Neural cell (in vitro differentiated cells): ENCODE measurements at regions not wholly inside any gene's neighbourhood (a gene's known extent, or its start where the extent isn't known, plus 50 kb on each side); places are given as distances from the start of the nearest gene placed in this dataset.

Experiments used
- H2AFZ ChIP-seq: fragments of 200-600, 300-800 bp; sonication (generic), shearing (Covaris generic); 2 replicates; pipeline ENCODE4 v1.6.0; 2014; ENCODE audit warnings: low read depth, mild to moderate bottlenecking, antibody characterized with exemption, low read length, moderate library complexity
- H3F3A ChIP-seq: fragments of 200-600 bp; shearing (Covaris generic); 2 replicates; pipeline ENCODE4 v1.6.1; 2016; ENCODE audit warnings: mild to moderate bottlenecking, moderate library complexity, mixed read lengths, antibody characterized with exemption, low read length; ENCODE audit not compliant: insufficient read depth, poor library complexity, severe bottlenecking
- H3K27ac ChIP-seq: fragments of 200-600, 300-800 bp; sonication (generic), shearing (Covaris generic); 2 replicates; pipeline ENCODE4 v1.5.1; 2014; ENCODE audit warnings: mild to moderate bottlenecking, low read length, moderate library complexity
- H3K27me3 ChIP-seq: fragments of 300-800, 200-600 bp; sonication (generic), shearing (Covaris generic); 2 replicates; pipeline ENCODE4 v1.6.0; 2014; ENCODE audit warnings: mild to moderate bottlenecking, low read depth, low read length, moderate library complexity; ENCODE audit not compliant: insufficient read depth
- H3K36me3 ChIP-seq: fragments of 300-800, 200-600 bp; sonication (generic), shearing (Covaris generic); 2 replicates; pipeline ENCODE4 v1.5.1; 2014; ENCODE audit warnings: mild to moderate bottlenecking, antibody characterized with exemption, low read length, moderate library complexity; ENCODE audit not compliant: insufficient read depth
- H3K4me2 ChIP-seq: fragments of 300-800, 200-600 bp; sonication (generic), shearing (Covaris generic); 2 replicates; pipeline ENCODE4 v1.6.0; 2014; ENCODE audit warnings: mild to moderate bottlenecking, low read length
- H3K4me3 ChIP-seq: fragments of 300-800, 200-600 bp; sonication (generic), shearing (Covaris generic); 2 replicates; pipeline ENCODE4 v1.5.1; 2014; ENCODE audit warnings: mild to moderate bottlenecking, low read length, moderate library complexity
- H3K79me2 ChIP-seq: fragments of 200-600 bp; shearing (Covaris generic); replicated peaks from 2 replicates; pipeline ENCODE4 v1.6.0; 2014; ENCODE audit warnings: mild to moderate bottlenecking, low read length, moderate library complexity; ENCODE audit not compliant: insufficient read depth
- H3K9ac ChIP-seq: fragments of 300-800, 200-600 bp; sonication (generic), shearing (Covaris generic); 2 replicates; pipeline ENCODE4 v1.6.1; 2016; ENCODE audit warnings: mild to moderate bottlenecking, low read length, mixed read lengths
- H3K9me2 ChIP-seq: fragments of 200-600 bp; shearing (Covaris generic); 2 replicates; pipeline ENCODE4 v1.6.1; 2016; ENCODE audit warnings: mild to moderate bottlenecking, low read length, mixed read lengths; ENCODE audit not compliant: insufficient read depth
- H3K9me3 ChIP-seq: fragments of 200-600, 300-800 bp; sonication (generic), shearing (Covaris generic); 2 replicates; pipeline ENCODE4 v1.6.1; 2016; ENCODE audit warnings: mild to moderate bottlenecking, mixed run types, low read length, moderate library complexity, mixed read lengths
- H4K20me1 ChIP-seq: fragments of 200-600 bp; shearing (Covaris generic); 2 replicates; pipeline ENCODE4 v1.6.1; 2016; ENCODE audit warnings: mild to moderate bottlenecking, mixed run types; ENCODE audit not compliant: insufficient read depth
- EP300 ChIP-seq: fragments of 450-650 bp; conservative IDR thresholded peaks from 2 replicates; pipeline ENCODE4 v1.6.1; 2014; ENCODE audit warnings: antibody characterized with exemption, mild to moderate bottlenecking, moderate library complexity; ENCODE audit not compliant: poor library complexity, severe bottlenecking
- EZH2 ChIP-seq: fragments of 200-600, 300-800 bp; shearing (Covaris generic), sonication (generic); IDR thresholded peaks from 2 replicates; pipeline ENCODE4 v1.6.1; 2014; ENCODE audit warnings: antibody characterized with exemption, low read length, borderline replicate concordance, mild to moderate bottlenecking; ENCODE audit not compliant: insufficient read depth, poor library complexity, severe bottlenecking
- MXI1 ChIP-seq: fragments of 450-650 bp; conservative IDR thresholded peaks from 2 replicates; pipeline ENCODE4 v1.6.1; 2014; ENCODE audit warnings: antibody characterized with exemption, mild to moderate bottlenecking; ENCODE audit not compliant: poor library complexity, severe bottlenecking
- POLR2AphosphoS5 ChIP-seq: IDR thresholded peaks from 2 replicates; pipeline ENCODE4 v1.6.1; 2012
- SMC3 ChIP-seq: fragments of 450-650 bp; conservative IDR thresholded peaks from 2 replicates; pipeline ENCODE4 v1.6.1; 2014; ENCODE audit warnings: antibody characterized with exemption, mild to moderate bottlenecking, moderate library complexity; ENCODE audit not compliant: poor library complexity
- TF ChIP-seq, protein P1 (sequence below): fragments of 450-650 bp; IDR thresholded peaks from 2 replicates; pipeline ENCODE4 v1.5.1; 2014; ENCODE audit warnings: antibody characterized with exemption, mild to moderate bottlenecking, moderate library complexity; ENCODE audit not compliant: poor library complexity, severe bottlenecking
- TF ChIP-seq, protein P2 (sequence below): IDR thresholded peaks from 2 replicates; pipeline ENCODE4 v1.6.1; 2012; ENCODE audit warnings: borderline replicate concordance

DNA sequence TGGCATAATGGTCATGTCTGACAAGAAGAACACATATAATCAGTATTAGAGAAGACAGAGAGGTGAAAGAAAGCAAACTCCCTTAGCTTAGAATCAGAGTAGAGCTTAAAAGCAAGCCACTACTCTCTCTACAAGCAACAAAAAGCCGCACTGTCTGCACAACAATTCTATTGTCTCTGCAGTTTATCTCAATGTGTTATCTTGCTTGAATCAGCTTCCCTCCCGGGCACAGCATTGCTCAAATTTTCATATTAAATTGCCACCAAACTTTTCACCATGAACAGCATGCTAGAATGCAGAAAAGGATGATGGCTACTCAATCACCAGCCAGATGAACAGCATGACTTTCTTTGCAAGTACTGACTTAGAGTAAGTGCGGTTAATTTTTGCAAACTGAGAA lies 356.0 kb upstream of the KYNU start:
- H2AFZ ChIP-seq = no peak overlapping the region
- H3K4me3 ChIP-seq = no peak overlapping the region
- H3K9ac ChIP-seq = no peak overlapping the region
- no peaks in the 10 kb centered on the region for H3K9me2 ChIP-seq
- no peak overlapping the region for H3K27ac ChIP-seq
- no peaks in the 10 kb centered on the region for H3K27me3 ChIP-seq
- no peaks in the 10 kb centered on the region for H3F3A ChIP-seq
- no peaks in the 10 kb centered on the region for H3K9me3 ChIP-seq
- H3K79me2 ChIP-seq = no peaks in the 10 kb centered on the region
- no peak overlapping the region for H3K4me2 ChIP-seq
- no peaks in the 10 kb centered on the region for H4K20me1 ChIP-seq
- no peak for TF ChIP-seq EZH2
- TF ChIP-seq EP300 = no peak
- TF ChIP-seq, protein P1, sequence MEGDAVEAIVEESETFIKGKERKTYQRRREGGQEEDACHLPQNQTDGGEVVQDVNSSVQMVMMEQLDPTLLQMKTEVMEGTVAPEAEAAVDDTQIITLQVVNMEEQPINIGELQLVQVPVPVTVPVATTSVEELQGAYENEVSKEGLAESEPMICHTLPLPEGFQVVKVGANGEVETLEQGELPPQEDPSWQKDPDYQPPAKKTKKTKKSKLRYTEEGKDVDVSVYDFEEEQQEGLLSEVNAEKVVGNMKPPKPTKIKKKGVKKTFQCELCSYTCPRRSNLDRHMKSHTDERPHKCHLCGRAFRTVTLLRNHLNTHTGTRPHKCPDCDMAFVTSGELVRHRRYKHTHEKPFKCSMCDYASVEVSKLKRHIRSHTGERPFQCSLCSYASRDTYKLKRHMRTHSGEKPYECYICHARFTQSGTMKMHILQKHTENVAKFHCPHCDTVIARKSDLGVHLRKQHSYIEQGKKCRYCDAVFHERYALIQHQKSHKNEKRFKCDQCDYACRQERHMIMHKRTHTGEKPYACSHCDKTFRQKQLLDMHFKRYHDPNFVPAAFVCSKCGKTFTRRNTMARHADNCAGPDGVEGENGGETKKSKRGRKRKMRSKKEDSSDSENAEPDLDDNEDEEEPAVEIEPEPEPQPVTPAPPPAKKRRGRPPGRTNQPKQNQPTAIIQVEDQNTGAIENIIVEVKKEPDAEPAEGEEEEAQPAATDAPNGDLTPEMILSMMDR = no peak
- TF ChIP-seq POLR2AphosphoS5 = no peak
- no peaks in the 10 kb centered on the region for H3K36me3 ChIP-seq

DNA sequence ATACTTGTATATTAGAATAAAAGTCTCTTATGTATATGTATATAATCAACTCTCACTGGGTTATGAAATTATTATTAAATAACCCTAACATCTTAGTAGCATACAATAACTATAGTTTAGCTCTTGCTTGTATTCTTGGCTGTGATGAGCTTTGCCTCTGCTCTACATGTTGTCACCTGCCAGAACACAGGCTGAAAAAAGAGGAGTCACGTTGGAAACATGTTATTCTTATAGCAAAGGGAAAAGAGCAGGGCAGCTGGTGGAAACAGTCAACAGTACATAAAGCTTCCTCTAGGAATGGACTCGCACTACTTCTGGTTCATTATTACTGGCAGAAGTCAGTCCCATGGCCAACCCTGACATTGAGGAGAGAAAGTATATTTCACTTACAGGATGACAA lies 362.0 kb upstream of the KYNU start:
- TF ChIP-seq, protein P1 = no peak
- TF ChIP-seq SMC3 = no peak
- TF ChIP-seq MXI1 = no peak
- TF ChIP-seq, protein P2, sequence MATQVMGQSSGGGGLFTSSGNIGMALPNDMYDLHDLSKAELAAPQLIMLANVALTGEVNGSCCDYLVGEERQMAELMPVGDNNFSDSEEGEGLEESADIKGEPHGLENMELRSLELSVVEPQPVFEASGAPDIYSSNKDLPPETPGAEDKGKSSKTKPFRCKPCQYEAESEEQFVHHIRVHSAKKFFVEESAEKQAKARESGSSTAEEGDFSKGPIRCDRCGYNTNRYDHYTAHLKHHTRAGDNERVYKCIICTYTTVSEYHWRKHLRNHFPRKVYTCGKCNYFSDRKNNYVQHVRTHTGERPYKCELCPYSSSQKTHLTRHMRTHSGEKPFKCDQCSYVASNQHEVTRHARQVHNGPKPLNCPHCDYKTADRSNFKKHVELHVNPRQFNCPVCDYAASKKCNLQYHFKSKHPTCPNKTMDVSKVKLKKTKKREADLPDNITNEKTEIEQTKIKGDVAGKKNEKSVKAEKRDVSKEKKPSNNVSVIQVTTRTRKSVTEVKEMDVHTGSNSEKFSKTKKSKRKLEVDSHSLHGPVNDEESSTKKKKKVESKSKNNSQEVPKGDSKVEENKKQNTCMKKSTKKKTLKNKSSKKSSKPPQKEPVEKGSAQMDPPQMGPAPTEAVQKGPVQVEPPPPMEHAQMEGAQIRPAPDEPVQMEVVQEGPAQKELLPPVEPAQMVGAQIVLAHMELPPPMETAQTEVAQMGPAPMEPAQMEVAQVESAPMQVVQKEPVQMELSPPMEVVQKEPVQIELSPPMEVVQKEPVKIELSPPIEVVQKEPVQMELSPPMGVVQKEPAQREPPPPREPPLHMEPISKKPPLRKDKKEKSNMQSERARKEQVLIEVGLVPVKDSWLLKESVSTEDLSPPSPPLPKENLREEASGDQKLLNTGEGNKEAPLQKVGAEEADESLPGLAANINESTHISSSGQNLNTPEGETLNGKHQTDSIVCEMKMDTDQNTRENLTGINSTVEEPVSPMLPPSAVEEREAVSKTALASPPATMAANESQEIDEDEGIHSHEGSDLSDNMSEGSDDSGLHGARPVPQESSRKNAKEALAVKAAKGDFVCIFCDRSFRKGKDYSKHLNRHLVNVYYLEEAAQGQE = no peak
- H3K36me3 ChIP-seq = no peaks in the 10 kb centered on the region

More for the DNA sequence above, 362.0 kb upstream of the KYNU start:
- H3K79me2 ChIP-seq = no peaks in the 10 kb centered on the region
- H3K4me2 ChIP-seq = no peak overlapping the region
- no peaks in the 10 kb centered on the region for H3K9me2 ChIP-seq
- H3K9me3 ChIP-seq = no peaks in the 10 kb centered on the region
- H3K27ac ChIP-seq = no peak overlapping the region
- H3K9ac ChIP-seq = no peak overlapping the region
- H3K27me3 ChIP-seq = no peaks in the 10 kb centered on the region
- no peaks in the 10 kb centered on the region for H3F3A ChIP-seq
- no peak overlapping the region for H3K4me3 ChIP-seq
- no peak overlapping the region for H2AFZ ChIP-seq
- H4K20me1 ChIP-seq = no peaks in the 10 kb centered on the region
